ENCODE measurements at regions not wholly inside any gene's neighbourhood (a gene's known extent, or its start where the extent isn't known, plus 50 kb on each side); places are given as distances from the start of the nearest gene placed in this dataset.

- DNase-seq = no peak
- H3K9me3 Mint-ChIP-seq = no peaks in the 10 kb centered on the region
- H3K4me3 Mint-ChIP-seq = no peak overlapping the region
- ChIA-PET POLR2A (no interaction called here), CTCF (no interaction called here)
- no peaks in the 10 kb centered on the region for H3K36me3 Mint-ChIP-seq
- H3K27me3 Mint-ChIP-seq = no peaks in the 10 kb centered on the region
- intact Hi-C loops (cut with micrococcal nuclease) = no loop called here
- H3K27ac Mint-ChIP-seq = no peak overlapping the region
- H3K4me1 Mint-ChIP-seq (ENCODE audit: low read depth) = no peaks in the 10 kb centered on the region
Measured at GRCh38 chr10:22875581-22875980, 52.3 kb upstream of the ARMC3 start.

- H3K9me3 Mint-ChIP-seq = no peaks in the 10 kb centered on the region
- intact Hi-C loops (cut with micrococcal nuclease) = no loop called here
- CTCF ChIA-PET = no interaction called here
- no peak for DNase-seq
- no peak overlapping the region for H3K27ac Mint-ChIP-seq
- H3K27me3 Mint-ChIP-seq = no peaks in the 10 kb centered on the region
- H3K36me3 Mint-ChIP-seq = no peaks in the 10 kb centered on the region
- H3K4me1 Mint-ChIP-seq (ENCODE audit: low read depth) = no peaks in the 10 kb centered on the region
- no peak overlapping the region for H3K4me3 Mint-ChIP-seq
- POLR2A ChIA-PET = no interaction called here
Measured at GRCh38 chr10:22874189-22874854, 53.5 kb upstream of the ARMC3 start.

GRCh38 chr10:22856444-22857074 lies 71.3 kb upstream of the ARMC3 start:
- DNase-seq = no peak
- no peaks in the 10 kb centered on the region for H3K4me1 Mint-ChIP-seq (ENCODE audit: low read depth)
- CTCF ChIA-PET = no interaction called here
- no peaks in the 10 kb centered on the region for H3K27me3 Mint-ChIP-seq
- H3K9me3 Mint-ChIP-seq = no peaks in the 10 kb centered on the region
- intact Hi-C loops (cut with micrococcal nuclease) = no loop called here
- POLR2A ChIA-PET = no interaction called here
- no peak overlapping the region for H3K27ac Mint-ChIP-seq
- H3K36me3 Mint-ChIP-seq = no peaks in the 10 kb centered on the region
- H3K4me3 Mint-ChIP-seq = no peak overlapping the region

- no peaks in the 10 kb centered on the region for H3K9me3 Mint-ChIP-seq
- no peaks in the 10 kb centered on the region for H3K27me3 Mint-ChIP-seq
- POLR2A ChIA-PET = no interaction called here
- DNase-seq = no peak
- H3K4me1 Mint-ChIP-seq (ENCODE audit: low read depth) = no peaks in the 10 kb centered on the region
- no peaks in the 10 kb centered on the region for H3K36me3 Mint-ChIP-seq
- H3K4me3 Mint-ChIP-seq = no peak overlapping the region
- intact Hi-C loops (cut with micrococcal nuclease) = no loop called here
- CTCF ChIA-PET = no interaction called here
- H3K27ac Mint-ChIP-seq = no peak overlapping the region
Measured at GRCh38 chr10:22854935-22855421, 72.9 kb upstream of the ARMC3 start.

GRCh38 chr10:22853906-22854447 lies 73.9 kb upstream of the ARMC3 start:
- DNase-seq = no peak
- H3K9me3 Mint-ChIP-seq = no peaks in the 10 kb centered on the region
- H3K4me3 Mint-ChIP-seq = no peak overlapping the region
- CTCF ChIA-PET = no interaction called here
- no peak overlapping the region for H3K27ac Mint-ChIP-seq
- H3K27me3 Mint-ChIP-seq = no peaks in the 10 kb centered on the region
- no peaks in the 10 kb centered on the region for H3K36me3 Mint-ChIP-seq
- intact Hi-C loops (cut with micrococcal nuclease) = no loop called here
- H3K4me1 Mint-ChIP-seq (ENCODE audit: low read depth) = peaks cover 4% of the 10 kb centered on the region
- POLR2A ChIA-PET = no interaction called here

GRCh38 chr10:22852712-22853353 lies 75.0 kb upstream of the ARMC3 start:
- no peak overlapping the region for H3K4me3 Mint-ChIP-seq
- no peak overlapping the region for H3K27ac Mint-ChIP-seq
- H3K27me3 Mint-ChIP-seq = no peaks in the 10 kb centered on the region
- no peak for DNase-seq
- intact Hi-C loops (cut with micrococcal nuclease) = no loop called here
- H3K4me1 Mint-ChIP-seq (ENCODE audit: low read depth) = peaks cover 7% of the 10 kb centered on the region
- H3K36me3 Mint-ChIP-seq = no peaks in the 10 kb centered on the region
- CTCF ChIA-PET = no interaction called here
- POLR2A ChIA-PET = no interaction called here
- no peaks in the 10 kb centered on the region for H3K9me3 Mint-ChIP-seq

- no peak for DNase-seq
- ChIA-PET POLR2A (interaction anchor here (0.6 kb wide), 1 partner anchor 594 kb away, joined by 11 read pairs; no protein-coding TSS in a partner anchor), CTCF (no interaction called here)
- intact Hi-C loops (cut with micrococcal nuclease) = no loop called here
- Mint-ChIP-seq H3K4me3 (no peak overlapping the region), H3K27me3 (no peaks in the 10 kb centered on the region), H3K4me1 (ENCODE audit: low read depth) (peaks cover 7% of the 10 kb centered on the region), H3K9me3 (no peaks in the 10 kb centered on the region), H3K27ac (no peak overlapping the region), H3K36me3 (no peaks in the 10 kb centered on the region)
Measured at GRCh38 chr10:22851865-22852239, 76.0 kb upstream of the ARMC3 start.

GRCh38 chr10:22850541-22850940 lies 77.3 kb upstream of the ARMC3 start:
- intact Hi-C loops (cut with micrococcal nuclease) = no loop called here
- POLR2A ChIA-PET = no interaction called here
- Mint-ChIP-seq H3K27me3 (no peaks in the 10 kb centered on the region), H3K4me1 (ENCODE audit: low read depth) (peaks cover 9% of the 10 kb centered on the region), H3K27ac (no peak overlapping the region), H3K36me3 (no peaks in the 10 kb centered on the region), H3K4me3 (no peak overlapping the region), H3K9me3 (no peaks in the 10 kb centered on the region)
- CTCF ChIA-PET = no interaction called here
- DNase-seq = no peak

- H3K4me3 Mint-ChIP-seq = no peak overlapping the region
- CTCF ChIA-PET = no interaction called here
- intact Hi-C loops (cut with micrococcal nuclease) = no loop called here
Measured at GRCh38 chr10:22849077-22849805, 78.6 kb upstream of the ARMC3 start.

GRCh38 chr10:22848509-22848908 lies 79.3 kb upstream of the ARMC3 start:
- Mint-ChIP-seq H3K4me3 (no peak overlapping the region), H3K27me3 (no peaks in the 10 kb centered on the region), H3K36me3 (no peaks in the 10 kb centered on the region), H3K9me3 (no peaks in the 10 kb centered on the region), H3K27ac (no peak overlapping the region), H3K4me1 (ENCODE audit: low read depth) (peaks cover 9% of the 10 kb centered on the region)
- intact Hi-C loops (cut with micrococcal nuclease) = no loop called here
- CTCF ChIA-PET = no interaction called here
- no peak for DNase-seq
- POLR2A ChIA-PET = no interaction called here

More at GRCh38 chr10:22849077-22849805, 78.6 kb upstream of the ARMC3 start:
- Mint-ChIP-seq H3K27ac (no peak overlapping the region), H3K27me3 (no peaks in the 10 kb centered on the region), H3K36me3 (no peaks in the 10 kb centered on the region), H3K9me3 (no peaks in the 10 kb centered on the region), H3K4me1 (ENCODE audit: low read depth) (peaks cover 9% of the 10 kb centered on the region)
- POLR2A ChIA-PET = no interaction called here
- DNase-seq = peak; percentile 15

GRCh38 chr10:22846294-22846693 lies 81.6 kb upstream of the ARMC3 start:
- Mint-ChIP-seq H3K27ac (no peak overlapping the region), H3K36me3 (no peaks in the 10 kb centered on the region), H3K27me3 (no peaks in the 10 kb centered on the region), H3K9me3 (no peaks in the 10 kb centered on the region), H3K4me3 (no peak overlapping the region), H3K4me1 (ENCODE audit: low read depth) (peaks cover 9% of the 10 kb centered on the region)
- CTCF ChIA-PET = no interaction called here
- POLR2A ChIA-PET = interaction anchor here (0.7 kb wide), 1 partner anchor 843 kb away, joined by 3 read pairs; the partner anchor contains the start of gene DNAJC1
- intact Hi-C loops (cut with micrococcal nuclease) = no loop called here
- DNase-seq = no peak

- POLR2A ChIA-PET = no interaction called here
- Mint-ChIP-seq H3K27me3 (no peaks in the 10 kb centered on the region), H3K36me3 (no peaks in the 10 kb centered on the region), H3K27ac (no peak overlapping the region), H3K9me3 (no peaks in the 10 kb centered on the region), H3K4me1 (ENCODE audit: low read depth) (no peaks in the 10 kb centered on the region), H3K4me3 (no peak overlapping the region)
- DNase-seq = no peak
- CTCF ChIA-PET = no interaction called here
- intact Hi-C loops (cut with micrococcal nuclease) = no loop called here
Measured at GRCh38 chr10:22839639-22840038, 88.2 kb upstream of the ARMC3 start.
